B cell (primary cell): ENCODE measurements at regions not wholly inside any gene's neighbourhood (a gene's known extent, or its start where the extent isn't known, plus 50 kb on each side); places are given as distances from the start of the nearest gene placed in this dataset.

Experiments used
- ATAC-seq: fragments of 200-7000 bp; cut with Tn5 transposase; one replicate; pipeline ENCODE4 v1.10.0; 2021; ENCODE audit warnings: low read depth, mild to moderate bottlenecking, moderate number of reproducible peaks, moderate library complexity
- CTCF ChIA-PET: fragments of 350-600 bp; sonication (Branson Sonifier 250); formaldehyde crosslinking; loops from one replicate; lab custom pipeline; 2021; ENCODE audit warnings: antibody characterized with exemption, inconsistent platforms; lab: Charles Lee
- POLR2A ChIA-PET: fragments of 350-600 bp; sonication (Branson Sonifier 250); formaldehyde crosslinking; loops from one replicate; lab custom pipeline; 2021; ENCODE audit warnings: antibody characterized with exemption; lab: Charles Lee
- DNase-seq: peaks from one replicate; pipeline ENCODE4 v3.0.0; 2013
- H2AFZ ChIP-seq: 2 replicates; pipeline ENCODE4 v1.6.1; 2012; ENCODE audit warnings: mild to moderate bottlenecking, low read depth, low read length; ENCODE audit not compliant: insufficient read depth, poor library complexity, severe bottlenecking
- H3K27ac ChIP-seq, 2 donors: 1 replicate in 1 of 2; 2 replicates in 1 of 2; pipeline ENCODE4 v1.5.1; 2012 to 2013; ENCODE audit warnings: low read length in 2 of 2, mild to moderate bottlenecking in 2 of 2, moderate library complexity in 1 of 2
- H3K27me3 ChIP-seq, 4 experiments: fragments of 200-600 bp in 1 of 4; sonication (generic) in 1 of 4; replicated peaks in 1 of 4; 1 replicate in 2 of 4; 2 replicates in 2 of 4; pipeline versions ENCODE4 v1.6.1 to v1.7.0; 2013 to 2016; ENCODE audit warnings: low read length in 3 of 4, mild to moderate bottlenecking in 2 of 4, mixed read lengths in 1 of 4, moderate library complexity in 1 of 4; ENCODE audit not compliant: insufficient read depth in 4 of 4, control insufficient read depth in 3 of 4; ENCODE audit errors: control extremely low read depth in 1 of 4
- H3K36me3 ChIP-seq, 2 experiments: replicated peaks in 1 of 2; 1 replicate in 1 of 2; 2 replicates in 1 of 2; pipeline versions ENCODE4 v1.6.1 to v1.7.1; 2013; ENCODE audit warnings: low read length in 1 of 2; ENCODE audit not compliant: insufficient read depth in 2 of 2, control insufficient read depth in 1 of 2; ENCODE audit errors: control extremely low read depth in 1 of 2, extremely low read depth in 1 of 2
- H3K4me1 ChIP-seq, 2 donors: fragments of 200-600 bp in 1 of 2; sonication (generic) in 1 of 2; 1 replicate in 1 of 2; 2 replicates in 1 of 2; pipeline versions ENCODE4 v1.5.1 to v1.6.1; 2013 to 2017; ENCODE audit warnings: low read length in 2 of 2; ENCODE audit not compliant: control insufficient read depth in 2 of 2, insufficient read depth in 2 of 2
- H3K4me2 ChIP-seq: replicated peaks from 2 replicates; pipeline ENCODE3; 2012; ENCODE audit warnings: mild to moderate bottlenecking, low read depth, low read length; ENCODE audit not compliant: poor library complexity, severe bottlenecking
- H3K4me3 ChIP-seq, 5 experiments: fragments of 200-600 bp in 1 of 5; sonication (generic) in 1 of 5; 1 replicate in 3 of 5; 2 replicates in 2 of 5; pipeline versions ENCODE4 v1.5.1 to v1.7.0; 2011 to 2016; ENCODE audit warnings: low read length in 4 of 5, mild to moderate bottlenecking in 4 of 5, low read depth in 2 of 5, control low read depth in 1 of 5, moderate library complexity in 1 of 5; ENCODE audit not compliant: insufficient read depth in 1 of 5; ENCODE audit errors: control extremely low read depth in 1 of 5, extremely low read depth in 1 of 5
- H3K79me2 ChIP-seq: fragments of 200-600 bp; sonication (generic); one replicate; pipeline ENCODE4 v1.6.0; 2016; ENCODE audit warnings: low read length; ENCODE audit not compliant: control insufficient read depth, insufficient read depth
- H3K9ac ChIP-seq: fragments of 200-600 bp; sonication (generic); 2 replicates; pipeline ENCODE4 v1.6.1; 2017; ENCODE audit warnings: mild to moderate bottlenecking, low read length, moderate library complexity
- H3K9me3 ChIP-seq, 3 donors: one replicate each; pipeline versions ENCODE4 v1.6.1 to v1.7.1; 2013; ENCODE audit warnings: low read length in 2 of 3; ENCODE audit not compliant: control insufficient read depth in 2 of 3, insufficient read depth in 1 of 3; ENCODE audit errors: control extremely low read depth in 1 of 3
- H4K20me1 ChIP-seq: 2 replicates; pipeline ENCODE4 v1.6.0; 2012; ENCODE audit warnings: mild to moderate bottlenecking, low read length; ENCODE audit not compliant: insufficient read depth, control insufficient read depth, poor library complexity, severe bottlenecking
- H3K27ac Mint-ChIP-seq: one replicate; pipeline ENCODE4 v1.8.0; 2021; ENCODE audit warnings: mixed read lengths
- H3K27me3 Mint-ChIP-seq: one replicate; pipeline ENCODE4 v1.8.0; 2021; ENCODE audit warnings: mixed read lengths
- H3K4me1 Mint-ChIP-seq: one replicate; pipeline ENCODE4 v1.8.0; 2021; ENCODE audit warnings: mixed read lengths
- H3K4me3 Mint-ChIP-seq: one replicate; pipeline ENCODE4 v1.8.0; 2021; ENCODE audit warnings: mixed read lengths
- H3K9me3 Mint-ChIP-seq: one replicate; pipeline ENCODE4 v1.8.0; 2022; ENCODE audit warnings: mixed read lengths; ENCODE audit not compliant: insufficient read depth
- CTCF ChIP-seq: fragments of 200-600 bp; IDR thresholded peaks from one replicate; pipeline ENCODE4 v1.8.0; 2022; ENCODE audit warnings: antibody characterized with exemption, mild to moderate bottlenecking
- EZH2 ChIP-seq: IDR thresholded peaks from 2 replicates; pipeline ENCODE4 v1.6.1; 2012; ENCODE audit warnings: borderline replicate concordance, low read depth, mild to moderate bottlenecking, moderate library complexity, low read length; ENCODE audit not compliant: insufficient read depth, poor library complexity, severe bottlenecking
- WGBS: methylation state at CpG from one replicate; pipeline ENCODE4 v1.1.5; 2013; ENCODE audit warnings: missing lambda C conversion rate; ENCODE audit not compliant: insufficient coverage; 5-methylcytosine and 5-hydroxymethylcytosine counted together
- intact Hi-C: fragments of 100-400 bp; cut with micrococcal nuclease; formaldehyde crosslinking; loops from one replicate; pipeline ENCODE4 v1.10.0; 2022

GRCh38 chr17:22469941-22470340 lies 777.6 kb downstream of the KCNJ18 start:
- Mint-ChIP-seq H3K4me3 (no peak overlapping the region), H3K4me1 (no peaks in the 10 kb centered on the region), H3K27ac (no peak overlapping the region), H3K9me3 (peaks cover 8% of the 10 kb centered on the region), H3K27me3 (no peaks in the 10 kb centered on the region)
- intact Hi-C loops: no loop called here
- Histone ChIP-seq H3K27me3 (no peaks in the 10 kb centered on the region), H3K27ac (no peak overlapping the region), H3K79me2 (no peaks in the 10 kb centered on the region), H4K20me1 (no peaks in the 10 kb centered on the region), H3K4me2 (no peak overlapping the region), H3K9me3 (peaks cover 0 to 43% (median 0%) of the 10 kb centered on the region in 3 donors), H3K9ac (no peak overlapping the region), H3K36me3 (no peaks in the 10 kb centered on the region), H3K4me1 (no peaks in the 10 kb centered on the region), H3K4me3 (no peak overlapping the region), H2AFZ (no peak overlapping the region)
- TF ChIP-seq CTCF (no peak), EZH2 (no peak)
- ATAC-seq: no peak
- no peak for DNase-seq
- 71% methylated on average over 4 of the region's 4 CpGs for WGBS
- ChIA-PET POLR2A (no interaction called here), CTCF (no interaction called here)

- ChIA-PET CTCF (no interaction called here), POLR2A (no interaction called here)
- peaks cover 8% of the 10 kb centered on the region for H3K9me3 Mint-ChIP-seq
- H3K27ac Mint-ChIP-seq: no peak overlapping the region
- Histone ChIP-seq H3K36me3 (no peaks in the 10 kb centered on the region), H3K27me3 (no peaks in the 10 kb centered on the region), H4K20me1 (no peaks in the 10 kb centered on the region), H3K4me3 (no peak overlapping the region), H3K4me1 (no peaks in the 10 kb centered on the region), H3K27ac (no peak overlapping the region), H3K79me2 (no peaks in the 10 kb centered on the region), H3K9ac (no peak overlapping the region), H2AFZ (no peak overlapping the region), H3K4me2 (no peak overlapping the region), H3K9me3 (peaks cover 0 to 38% (median 0%) of the 10 kb centered on the region in 3 donors)
- TF ChIP-seq EZH2: no peak
- TF ChIP-seq CTCF: no peak
- H3K4me3 Mint-ChIP-seq: no peak overlapping the region
- DNase-seq: no peak
- intact Hi-C loops: no loop called here
- H3K27me3 Mint-ChIP-seq: no peaks in the 10 kb centered on the region
- ATAC-seq: no peak
- 68% methylated on average over 7 of the region's 7 CpGs for WGBS
- no peaks in the 10 kb centered on the region for H3K4me1 Mint-ChIP-seq
These were observed 778.3 kb downstream of the KCNJ18 start for GRCh38 chr17:22470411-22471175.
